NCI-H774 (cell line): ENCODE measurements at regions not wholly inside any gene's neighbourhood (a gene's known extent, or its start where the extent isn't known, plus 50 kb on each side); places are given as distances from the start of the nearest gene placed in this dataset.
"Not testable (repeated sequence)": the region's sequence is repeated elsewhere in the genome, so short reads cannot be mapped to it uniquely, and the experiment has no call there.

Source experiments
- DNase-seq: peaks from one replicate; lab custom pipeline; 2025; lab: John Stamatoyannopoulos, UW

GRCh38 chr7:131937868-131938267 is 381.4 kb upstream of the PODXL start:
- DNase-seq = no peak

- DNase-seq = no peak
Observed at GRCh38 chr7:131935180-131935579, 378.8 kb upstream of the PODXL start.

GRCh38 chr7:131934452-131934851 is 378.0 kb upstream of the PODXL start:
- peak; percentile 37 for DNase-seq

- no peak for DNase-seq
Observed at GRCh38 chr7:131933751-131934289, 377.4 kb upstream of the PODXL start.

GRCh38 chr7:131933219-131933618 is 376.8 kb upstream of the PODXL start:
- DNase-seq = not testable (repeated sequence)

GRCh38 chr7:131932271-131932670 is 375.8 kb upstream of the PODXL start:
- no peak for DNase-seq

- DNase-seq = no peak
Observed at GRCh38 chr7:131931370-131931769, 374.9 kb upstream of the PODXL start.

GRCh38 chr7:131929632-131930031 is 373.2 kb upstream of the PODXL start:
- no peak for DNase-seq

- no peak for DNase-seq
Observed at GRCh38 chr7:131927770-131928423, 371.5 kb upstream of the PODXL start.

- no peak for DNase-seq
Observed at GRCh38 chr7:131925636-131926035, 369.2 kb upstream of the PODXL start.

GRCh38 chr7:131924857-131925256 is 368.4 kb upstream of the PODXL start:
- DNase-seq = no peak

- DNase-seq = not testable (repeated sequence)
Observed at GRCh38 chr7:131922948-131923347, 366.5 kb upstream of the PODXL start.

- no peak for DNase-seq
Observed at GRCh38 chr7:131921016-131921415, 364.6 kb upstream of the PODXL start.

GRCh38 chr7:131919920-131920709 is 363.7 kb upstream of the PODXL start:
- DNase-seq = peak; percentile 17

GRCh38 chr7:131911112-131911511 is 354.7 kb upstream of the PODXL start:
- DNase-seq = no peak

- no peak for DNase-seq
Observed at GRCh38 chr7:131909151-131909768, 352.8 kb upstream of the PODXL start.

- no peak for DNase-seq
Observed at GRCh38 chr7:131908714-131909113, 352.3 kb upstream of the PODXL start.

- DNase-seq = no peak
Observed at GRCh38 chr7:131905471-131905973, 349.1 kb upstream of the PODXL start.

GRCh38 chr7:131904760-131905327 is 348.4 kb upstream of the PODXL start:
- no peak for DNase-seq

- DNase-seq = no peak
Observed at GRCh38 chr7:131903315-131903714, 346.9 kb upstream of the PODXL start.

GRCh38 chr7:131900785-131901287 is 344.4 kb upstream of the PODXL start:
- DNase-seq = no peak
